KMS-11 (cell line): ENCODE measurements at regions not wholly inside any gene's neighbourhood (a gene's known extent, or its start where the extent isn't known, plus 50 kb on each side); places are given as distances from the start of the nearest gene placed in this dataset.

Source experiments
- H2AFZ ChIP-seq: fragments of 200-600 bp; sonication (generic); 2 replicates; pipeline ENCODE4 v1.6.1; 2016; ENCODE audit warnings: antibody characterized with exemption, mixed run types, low read depth
- H3K27ac ChIP-seq: fragments of 200-600 bp; sonication (generic); 2 replicates; pipeline ENCODE4 v1.6.1; 2016; ENCODE audit warnings: mild to moderate bottlenecking, mixed run types
- H3K27me3 ChIP-seq: fragments of 200-600 bp; sonication (generic); 2 replicates; pipeline ENCODE4 v1.6.1; 2017; ENCODE audit warnings: mild to moderate bottlenecking, low read depth, mixed run types, moderate library complexity; ENCODE audit not compliant: insufficient read depth
- H3K36me3 ChIP-seq: fragments of 200-600 bp; sonication (generic); 2 replicates; pipeline ENCODE4 v1.6.1; 2017; ENCODE audit warnings: mild to moderate bottlenecking, mixed run types; ENCODE audit not compliant: insufficient read depth
- H3K4me1 ChIP-seq: fragments of 200-600 bp; sonication (generic); 2 replicates; pipeline ENCODE4 v1.6.1; 2016; ENCODE audit warnings: mild to moderate bottlenecking, low read depth, mixed run types; ENCODE audit not compliant: poor library complexity, severe bottlenecking
- H3K4me2 ChIP-seq: fragments of 200-600 bp; sonication (generic); 2 replicates; pipeline ENCODE4 v1.7.0; 2016; ENCODE audit warnings: mild to moderate bottlenecking, mixed run types
- H3K4me3 ChIP-seq: fragments of 200-600 bp; sonication (generic); IDR thresholded peaks from 2 replicates; pipeline ENCODE4 v1.6.1; 2017; ENCODE audit warnings: low read depth, low read length, mixed read lengths; ENCODE audit not compliant: insufficient read depth
- H3K79me2 ChIP-seq: fragments of 200-600 bp; sonication (generic); 2 replicates; pipeline ENCODE4 v1.6.1; 2016; ENCODE audit warnings: low read depth, mixed run types; ENCODE audit not compliant: insufficient read depth
- H3K9ac ChIP-seq: fragments of 200-600 bp; sonication (generic); 2 replicates; pipeline ENCODE4 v1.6.1; 2016; ENCODE audit warnings: mild to moderate bottlenecking, mixed run types
- H4K20me1 ChIP-seq: fragments of 200-600 bp; sonication (generic); 2 replicates; pipeline ENCODE4 v1.6.1; 2016; ENCODE audit warnings: mild to moderate bottlenecking, mixed run types; ENCODE audit not compliant: insufficient read depth
- CTCF ChIP-seq: fragments of 200-600 bp; sonication (generic); conservative IDR thresholded peaks from 2 replicates; pipeline ENCODE4 v1.6.1; 2017; ENCODE audit warnings: low read depth, mild to moderate bottlenecking, antibody characterized with exemption, low read length, moderate library complexity, mixed read lengths

GRCh38 chr12:30016540-30017055, 232.9 kb upstream of the TMTC1 start:
- Histone ChIP-seq H2AFZ (no peak overlapping the region), H3K27ac (no peak overlapping the region), H3K27me3 (no peaks in the 10 kb centered on the region), H3K4me3 (no peak overlapping the region), H3K4me1 (no peaks in the 10 kb centered on the region), H3K79me2 (no peaks in the 10 kb centered on the region), H4K20me1 (no peaks in the 10 kb centered on the region), H3K36me3 (no peaks in the 10 kb centered on the region), H3K9ac (no peak overlapping the region), H3K4me2 (no peak overlapping the region)
- no peak for TF ChIP-seq CTCF

- Histone ChIP-seq H3K4me2 (no peak overlapping the region), H3K27ac (no peak overlapping the region), H3K36me3 (no peaks in the 10 kb centered on the region), H2AFZ (no peak overlapping the region), H3K9ac (no peak overlapping the region), H3K79me2 (no peaks in the 10 kb centered on the region), H3K4me3 (no peak overlapping the region), H3K27me3 (no peaks in the 10 kb centered on the region), H3K4me1 (no peaks in the 10 kb centered on the region), H4K20me1 (no peaks in the 10 kb centered on the region)
- TF ChIP-seq CTCF = no peak
These were observed 232.0 kb upstream of the TMTC1 start for GRCh38 chr12:30015631-30016337.

- TF ChIP-seq CTCF = no peak
- no peak overlapping the region for H3K27ac ChIP-seq
- H3K27me3 ChIP-seq = no peaks in the 10 kb centered on the region
- no peak overlapping the region for H3K9ac ChIP-seq
- no peak overlapping the region for H3K4me3 ChIP-seq
- no peak overlapping the region for H3K4me2 ChIP-seq
- H3K36me3 ChIP-seq = no peaks in the 10 kb centered on the region
- no peaks in the 10 kb centered on the region for H3K79me2 ChIP-seq
- no peaks in the 10 kb centered on the region for H3K4me1 ChIP-seq
- H2AFZ ChIP-seq = no peak overlapping the region
- no peaks in the 10 kb centered on the region for H4K20me1 ChIP-seq
These were observed 231.2 kb upstream of the TMTC1 start for GRCh38 chr12:30014991-30015390.

GRCh38 chr12:30012816-30013450, 229.2 kb upstream of the TMTC1 start:
- no peaks in the 10 kb centered on the region for H3K36me3 ChIP-seq

More at GRCh38 chr12:30012816-30013450, 229.2 kb upstream of the TMTC1 start:
- Histone ChIP-seq H3K9ac (no peak overlapping the region), H3K79me2 (no peaks in the 10 kb centered on the region), H4K20me1 (no peaks in the 10 kb centered on the region), H3K27ac (no peak overlapping the region), H3K4me2 (no peak overlapping the region), H3K4me3 (no peak overlapping the region), H2AFZ (no peak overlapping the region), H3K27me3 (no peaks in the 10 kb centered on the region), H3K4me1 (no peaks in the 10 kb centered on the region)
- TF ChIP-seq CTCF = no peak
